ENCODE measurements at regions not wholly inside any gene's neighbourhood (a gene's known extent, or its start where the extent isn't known, plus 50 kb on each side); places are given as distances from the start of the nearest gene placed in this dataset.

GRCh38 chr1:184301227-184301626 lies 85.6 kb upstream of the C1orf21 start:
- TF ChIP-seq CTCF (conservative IDR thresholded peaks at IDR 0.05) (no peak), EZH2 (IDR thresholded peaks at IDR 0.05; ENCODE audit: low read depth) (no peak)
